A673 (cell line): ENCODE measurements at regions not wholly inside any gene's neighbourhood (a gene's known extent, or its start where the extent isn't known, plus 50 kb on each side); places are given as distances from the start of the nearest gene placed in this dataset.

Experiments
- BruUV-seq: library from RNA; stranded (reverse); fragments of 400-500 nt; replicated peaks from 2 replicates; lab custom pipeline; 2021; lab: Mats Ljungman, UMichigan
- CTCF ChIA-PET: fragments of 300-600 bp; sonication (Branson Sonifier 250); formaldehyde crosslinking; loops from one replicate; lab custom pipeline; 2022; ENCODE audit warnings: antibody characterized with exemption; lab: Charles Lee
- POLR2A ChIA-PET: fragments of 300-600 bp; sonication (Branson Sonifier 250); formaldehyde crosslinking; loops from one replicate; lab custom pipeline; 2022; ENCODE audit warnings: antibody characterized with exemption; ENCODE audit not compliant: low non-redundant PET; lab: Charles Lee
- DNase-seq: peaks from one replicate; pipeline ENCODE4 v3.0.0-alpha.2; 2015; ENCODE audit warnings: low spot score
- H3K27ac ChIP-seq: fragments of 200-600 bp; sonication (generic); 2 replicates; pipeline ENCODE4 v1.5.1; 2016; ENCODE audit warnings: mixed run types, low read depth, mild to moderate bottlenecking, mixed read lengths, antibody characterized with exemption, low read length; ENCODE audit not compliant: poor library complexity, severe bottlenecking
- H3K27me3 ChIP-seq: fragments of 200-600 bp; sonication (generic); replicated peaks from 2 replicates; pipeline ENCODE4 v1.6.1; 2017; ENCODE audit warnings: mixed run types, low read depth, mild to moderate bottlenecking, mixed read lengths, antibody characterized with exemption, low read length; ENCODE audit not compliant: insufficient read depth, poor library complexity
- H3K36me3 ChIP-seq: fragments of 200-600 bp; sonication (generic); 2 replicates; pipeline ENCODE4 v1.6.1; 2016; ENCODE audit warnings: mixed run types, mild to moderate bottlenecking, mixed read lengths, antibody characterized with exemption, low read length; ENCODE audit not compliant: insufficient read depth, poor library complexity, severe bottlenecking
- H3K4me1 ChIP-seq: fragments of 200-600 bp; sonication (generic); 2 replicates; pipeline ENCODE4 v1.6.1; 2017; ENCODE audit warnings: mixed run types, mild to moderate bottlenecking, mixed read lengths, antibody characterized with exemption, low read length; ENCODE audit not compliant: insufficient read depth, poor library complexity, severe bottlenecking
- H3K4me3 ChIP-seq: fragments of 200-600 bp; sonication (generic); 2 replicates; pipeline ENCODE4 v1.5.1; 2016; ENCODE audit warnings: low read depth, mixed run types, mild to moderate bottlenecking, mixed read lengths, low read length; ENCODE audit not compliant: poor library complexity, severe bottlenecking
- H3K9me3 ChIP-seq: fragments of 200-600 bp; sonication (generic); 2 replicates; pipeline ENCODE4 v1.6.1; 2016; ENCODE audit warnings: mixed run types, low read depth, mild to moderate bottlenecking, mixed read lengths, antibody characterized with exemption, low read length; ENCODE audit not compliant: poor library complexity, severe bottlenecking
- EZH2 ChIP-seq: fragments of 200-600 bp; sonication (generic); IDR thresholded peaks from 2 replicates; pipeline ENCODE4 v1.6.1; 2017; ENCODE audit warnings: borderline replicate concordance, low read depth, mild to moderate bottlenecking, mixed read lengths, antibody characterized with exemption, low read length; ENCODE audit not compliant: poor library complexity, severe bottlenecking
- intact Hi-C: fragments of 100-400 bp; cut with micrococcal nuclease; formaldehyde crosslinking; loops from one replicate; pipeline ENCODE4 v1.10.0; 2022; ENCODE audit not compliant: unreplicated experiment
- TF ChIP-seq, protein P1 (sequence below): fragments of 300-800, 200-600 bp; sonication (generic); conservative IDR thresholded peaks from 2 replicates; pipeline ENCODE4 v1.5.1; 2017; ENCODE audit warnings: low read depth, mild to moderate bottlenecking, antibody characterized with exemption, low read length, moderate library complexity, mixed read lengths

- Histone ChIP-seq H3K27me3 (no peaks in the 10 kb centered on the region), H3K4me3 (no peak overlapping the region), H3K27ac (no peak overlapping the region), H3K4me1 (no peaks in the 10 kb centered on the region), H3K9me3 (no peaks in the 10 kb centered on the region), H3K36me3 (no peaks in the 10 kb centered on the region)
- TF ChIP-seq, protein P1, sequence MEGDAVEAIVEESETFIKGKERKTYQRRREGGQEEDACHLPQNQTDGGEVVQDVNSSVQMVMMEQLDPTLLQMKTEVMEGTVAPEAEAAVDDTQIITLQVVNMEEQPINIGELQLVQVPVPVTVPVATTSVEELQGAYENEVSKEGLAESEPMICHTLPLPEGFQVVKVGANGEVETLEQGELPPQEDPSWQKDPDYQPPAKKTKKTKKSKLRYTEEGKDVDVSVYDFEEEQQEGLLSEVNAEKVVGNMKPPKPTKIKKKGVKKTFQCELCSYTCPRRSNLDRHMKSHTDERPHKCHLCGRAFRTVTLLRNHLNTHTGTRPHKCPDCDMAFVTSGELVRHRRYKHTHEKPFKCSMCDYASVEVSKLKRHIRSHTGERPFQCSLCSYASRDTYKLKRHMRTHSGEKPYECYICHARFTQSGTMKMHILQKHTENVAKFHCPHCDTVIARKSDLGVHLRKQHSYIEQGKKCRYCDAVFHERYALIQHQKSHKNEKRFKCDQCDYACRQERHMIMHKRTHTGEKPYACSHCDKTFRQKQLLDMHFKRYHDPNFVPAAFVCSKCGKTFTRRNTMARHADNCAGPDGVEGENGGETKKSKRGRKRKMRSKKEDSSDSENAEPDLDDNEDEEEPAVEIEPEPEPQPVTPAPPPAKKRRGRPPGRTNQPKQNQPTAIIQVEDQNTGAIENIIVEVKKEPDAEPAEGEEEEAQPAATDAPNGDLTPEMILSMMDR: no peak
- no peak for TF ChIP-seq EZH2
- POLR2A ChIA-PET: no interaction called here
- BruUV-seq: no TSS peak
- CTCF ChIA-PET: no interaction called here
- DNase-seq: no peak
- intact Hi-C loops: no loop called here
Measured at GRCh38 chr10:21213381-21213780, 312.1 kb downstream of the SKIDA1 start.

DNA sequence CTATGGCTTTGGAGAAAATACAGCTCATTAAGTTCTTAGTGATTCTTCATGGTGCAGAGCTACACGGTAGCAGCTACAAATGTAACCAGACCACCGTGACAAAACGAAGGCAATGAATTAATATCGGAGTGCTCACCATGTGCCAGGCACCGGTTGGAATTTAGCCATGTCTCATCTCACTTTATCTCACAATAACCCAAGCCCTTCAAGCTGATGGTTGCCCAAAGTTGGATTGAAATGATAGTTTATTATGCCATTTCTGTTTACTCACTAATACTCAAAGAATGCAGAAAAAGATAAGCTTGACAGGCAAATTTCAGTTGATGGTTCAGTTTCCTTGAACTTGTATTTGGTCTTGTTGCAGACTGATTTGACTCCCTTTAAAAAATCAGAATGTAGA lies 312.6 kb downstream of the SKIDA1 start:
- ChIA-PET POLR2A (no interaction called here), CTCF (no interaction called here)

DNA sequence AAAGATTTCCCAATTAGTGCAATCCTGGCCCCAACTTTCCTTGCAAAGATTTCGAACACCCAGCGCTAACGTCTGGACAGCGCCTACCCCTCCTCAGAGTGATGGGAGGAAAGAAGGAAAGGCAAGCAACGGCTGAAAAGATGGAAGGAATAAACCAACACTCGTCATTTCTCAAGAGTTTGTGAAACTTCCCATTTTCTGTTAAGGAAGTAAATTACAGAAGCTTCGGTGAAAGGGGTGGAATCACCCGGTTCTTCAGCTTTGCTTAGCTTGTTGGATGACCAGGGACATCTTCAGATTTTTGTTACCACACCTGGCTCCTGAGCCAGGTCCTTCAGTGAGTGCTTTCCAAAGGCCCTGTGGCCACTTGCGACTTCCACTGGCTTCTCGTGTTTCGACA lies 313.1 kb downstream of the SKIDA1 start:
- H3K4me1 ChIP-seq: no peaks in the 10 kb centered on the region
- TF ChIP-seq, protein P1: no peak
- no peak for TF ChIP-seq EZH2
- no peaks in the 10 kb centered on the region for H3K9me3 ChIP-seq
- H3K36me3 ChIP-seq: no peaks in the 10 kb centered on the region
- no peaks in the 10 kb centered on the region for H3K27me3 ChIP-seq
- DNase-seq: no peak
- no peak overlapping the region for H3K27ac ChIP-seq
- intact Hi-C loops: no loop called here
- BruUV-seq: no TSS peak
- no peak overlapping the region for H3K4me3 ChIP-seq
- ChIA-PET CTCF (no interaction called here), POLR2A (no interaction called here)

More for the DNA sequence above, 312.6 kb downstream of the SKIDA1 start:
- Histone ChIP-seq H3K4me3 (no peak overlapping the region), H3K36me3 (no peaks in the 10 kb centered on the region), H3K27me3 (no peaks in the 10 kb centered on the region), H3K27ac (no peak overlapping the region), H3K4me1 (no peaks in the 10 kb centered on the region), H3K9me3 (no peaks in the 10 kb centered on the region)
- intact Hi-C loops: no loop called here
- TF ChIP-seq EZH2: no peak
- TF ChIP-seq, protein P1: no peak
- BruUV-seq: no TSS peak
- no peak for DNase-seq
